Mucosa of rectum (tissue), 2 donors: ENCODE measurements at regions not wholly inside any gene's neighbourhood (a gene's known extent, or its start where the extent isn't known, plus 50 kb on each side); places are given as distances from the start of the nearest gene placed in this dataset.

ENCODE experiments used
- H3K27ac ChIP-seq, 2 donors: one replicate each; pipeline ENCODE4 v1.7.0; 2013; ENCODE audit warnings: inconsistent platforms in 2 of 2, low read depth in 2 of 2, low read length in 2 of 2
- H3K27me3 ChIP-seq, 2 donors: one replicate each; pipeline ENCODE4 v1.7.0; 2013; ENCODE audit warnings: low read length in 2 of 2; ENCODE audit not compliant: control insufficient read depth in 2 of 2, insufficient read depth in 2 of 2
- H3K36me3 ChIP-seq, 2 donors: one replicate each; pipeline ENCODE4 v1.7.0; 2013; ENCODE audit warnings: low read length in 2 of 2; ENCODE audit not compliant: control insufficient read depth in 2 of 2, insufficient read depth in 2 of 2
- H3K4me1 ChIP-seq, 2 donors: one replicate each; pipeline ENCODE4 v1.7.0; 2013; ENCODE audit warnings: low read length in 2 of 2, mild to moderate bottlenecking in 1 of 2; ENCODE audit not compliant: control insufficient read depth in 2 of 2, insufficient read depth in 2 of 2
- H3K4me3 ChIP-seq, 2 donors: one replicate each; pipeline ENCODE4 v1.7.0; 2013; ENCODE audit warnings: low read length in 2 of 2
- H3K9ac ChIP-seq, 2 donors: one replicate each; pipeline ENCODE4 v1.7.0; 2013; ENCODE audit warnings: low read length in 2 of 2, low read depth in 1 of 2, mild to moderate bottlenecking in 1 of 2
- H3K9me3 ChIP-seq, 2 donors: one replicate each; pipeline ENCODE4 v1.7.0; 2013; ENCODE audit warnings: low read length in 2 of 2; ENCODE audit not compliant: control insufficient read depth in 2 of 2
- donor health status: healthy.
- donor health status: Normal muscosa, but diverticular disease.

DNA sequence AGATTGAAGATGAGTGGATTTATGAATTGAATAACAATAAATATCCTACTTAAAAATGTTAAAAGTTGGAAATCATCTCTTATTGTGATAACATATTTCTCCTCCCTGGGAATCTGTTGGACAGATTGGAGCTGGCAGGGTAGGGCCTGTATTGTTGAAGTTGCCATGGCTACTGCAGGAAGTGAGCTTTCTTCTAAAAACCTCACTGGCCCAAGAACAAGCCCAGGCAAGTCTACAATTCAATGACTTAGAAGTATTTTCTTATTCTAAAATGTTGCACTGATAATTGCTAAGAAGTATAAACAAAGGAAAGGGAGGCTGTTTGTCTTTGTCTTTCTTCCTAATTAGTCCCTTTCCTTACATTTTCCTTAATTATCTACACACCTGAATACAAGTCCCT lies 112.1 kb downstream of the DLEU7 start:
- no peaks in the 10 kb centered on the region for H3K4me1 ChIP-seq
- no peaks in the 10 kb centered on the region for H3K36me3 ChIP-seq
- H3K27me3 ChIP-seq: no peaks in the 10 kb centered on the region
- H3K4me3 ChIP-seq: no peak overlapping the region
- H3K9me3 ChIP-seq: no peaks in the 10 kb centered on the region
- no peak overlapping the region for H3K9ac ChIP-seq
- H3K27ac ChIP-seq: no peak overlapping the region

DNA sequence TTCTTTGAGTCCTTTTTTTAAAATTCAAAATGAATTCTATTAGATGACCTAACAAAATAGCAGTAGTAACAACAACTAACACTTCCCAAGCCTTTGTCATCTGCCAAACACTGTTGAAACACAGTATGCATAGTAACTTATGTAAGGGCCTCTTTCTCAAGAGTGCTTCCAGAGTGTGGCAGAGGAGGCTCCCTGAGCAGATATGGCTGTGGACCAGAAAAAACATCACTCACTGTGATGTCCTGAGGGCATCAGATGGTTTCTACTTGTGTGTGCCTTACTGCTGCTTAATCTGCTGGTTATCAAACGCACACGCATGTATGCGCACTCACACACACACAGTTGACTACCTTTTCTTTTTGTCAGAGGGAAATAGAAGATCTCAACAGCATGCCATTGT lies 110.8 kb downstream of the DLEU7 start:
- Histone ChIP-seq H3K4me3 (no peak overlapping the region), H3K9me3 (no peaks in the 10 kb centered on the region), H3K36me3 (no peaks in the 10 kb centered on the region), H3K27ac (no peak overlapping the region), H3K9ac (no peak overlapping the region), H3K27me3 (no peaks in the 10 kb centered on the region), H3K4me1 (no peaks in the 10 kb centered on the region)

DNA sequence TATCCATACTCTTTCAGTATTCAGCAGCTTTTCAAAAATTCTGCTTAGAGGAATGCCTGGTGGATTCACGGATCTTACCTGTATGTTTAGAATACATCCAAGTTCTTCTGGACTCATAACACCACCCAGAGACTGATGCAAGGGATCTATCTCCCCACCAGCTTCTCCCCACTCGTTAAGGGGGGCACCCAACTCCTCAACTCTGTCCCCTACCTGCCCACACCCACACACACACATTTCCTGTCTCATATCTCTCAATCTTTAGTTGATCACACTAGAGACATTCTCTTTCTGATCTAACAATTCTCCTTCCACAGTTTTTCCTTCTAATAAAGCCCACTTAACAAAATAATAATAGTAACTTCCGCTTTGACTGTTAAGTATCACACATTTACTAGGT lies 110.1 kb downstream of the DLEU7 start:
- H3K27me3 ChIP-seq: no peaks in the 10 kb centered on the region
- no peak overlapping the region for H3K4me3 ChIP-seq
- no peak overlapping the region for H3K27ac ChIP-seq
- H3K36me3 ChIP-seq: no peaks in the 10 kb centered on the region
- H3K4me1 ChIP-seq: no peaks in the 10 kb centered on the region
- H3K9ac ChIP-seq: no peak overlapping the region
- no peaks in the 10 kb centered on the region for H3K9me3 ChIP-seq

- H3K36me3 ChIP-seq: no peaks in the 10 kb centered on the region
- H3K27ac ChIP-seq: no peak overlapping the region
- no peak overlapping the region for H3K9ac ChIP-seq
- H3K4me1 ChIP-seq: no peaks in the 10 kb centered on the region
- no peak overlapping the region for H3K4me3 ChIP-seq
- no peaks in the 10 kb centered on the region for H3K27me3 ChIP-seq
- H3K9me3 ChIP-seq: no peaks in the 10 kb centered on the region
These were observed 108.4 kb downstream of the DLEU7 start for GRCh38 chr13:50735071-50735470.

DNA sequence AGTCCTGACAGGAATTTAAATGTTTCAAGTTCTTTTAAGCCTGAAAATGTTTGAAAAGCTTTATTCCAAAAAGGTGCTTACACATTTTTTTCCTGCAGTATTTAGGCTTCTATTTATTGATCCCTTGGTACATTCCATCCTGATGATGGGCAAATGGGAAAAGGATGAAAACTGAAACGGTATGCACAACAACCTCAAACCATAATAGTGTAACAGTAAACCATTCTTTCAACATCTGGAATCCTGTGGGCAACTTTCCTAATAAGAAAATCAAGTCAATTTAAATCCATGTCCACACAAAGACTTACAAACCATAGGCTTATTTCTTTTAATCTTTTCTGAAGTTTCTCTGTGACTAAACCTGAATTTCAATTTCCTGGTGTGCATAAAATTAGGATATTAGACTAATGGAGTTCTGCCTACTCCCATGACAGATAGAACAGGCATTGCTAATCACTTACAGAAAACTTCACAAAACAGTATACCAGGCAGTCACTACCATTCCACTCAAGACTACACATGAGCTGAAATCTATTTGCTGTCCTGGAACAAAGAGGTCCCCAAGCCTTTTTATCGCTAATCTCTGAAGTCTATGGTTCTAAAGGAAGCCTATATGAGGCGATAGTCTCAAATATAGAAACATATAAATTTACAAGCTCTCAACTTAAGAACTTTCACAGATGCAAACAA lies 103.3 kb downstream of the DLEU7 start:
- Histone ChIP-seq H3K9me3 (no peaks in the 10 kb centered on the region), H3K27me3 (no peaks in the 10 kb centered on the region), H3K4me3 (no peak overlapping the region), H3K4me1 (no peaks in the 10 kb centered on the region), H3K36me3 (no peaks in the 10 kb centered on the region), H3K9ac (no peak overlapping the region), H3K27ac (no peak overlapping the region)

- Histone ChIP-seq H3K27me3 (no peaks in the 10 kb centered on the region), H3K36me3 (no peaks in the 10 kb centered on the region), H3K9ac (no peak overlapping the region), H3K9me3 (no peaks in the 10 kb centered on the region), H3K4me1 (no peaks in the 10 kb centered on the region), H3K27ac (no peak overlapping the region), H3K4me3 (no peak overlapping the region)
These were observed 101.1 kb downstream of the DLEU7 start for GRCh38 chr13:50742353-50742752.

GRCh38 chr13:50742968-50743367 lies 100.5 kb downstream of the DLEU7 start:
- Histone ChIP-seq H3K4me3 (no peak overlapping the region), H3K4me1 (no peaks in the 10 kb centered on the region), H3K36me3 (no peaks in the 10 kb centered on the region), H3K27ac (no peak overlapping the region), H3K27me3 (no peaks in the 10 kb centered on the region), H3K9me3 (no peaks in the 10 kb centered on the region), H3K9ac (no peak overlapping the region)

GRCh38 chr13:50744116-50744660 lies 99.3 kb downstream of the DLEU7 start:
- H3K27ac ChIP-seq: no peak overlapping the region
- H3K36me3 ChIP-seq: no peaks in the 10 kb centered on the region
- no peak overlapping the region for H3K4me3 ChIP-seq
- H3K9me3 ChIP-seq: no peaks in the 10 kb centered on the region
- H3K27me3 ChIP-seq: no peaks in the 10 kb centered on the region
- no peaks in the 10 kb centered on the region for H3K4me1 ChIP-seq
- H3K9ac ChIP-seq: no peak overlapping the region

- no peak overlapping the region for H3K27ac ChIP-seq
- H3K27me3 ChIP-seq: no peaks in the 10 kb centered on the region
- H3K4me3 ChIP-seq: no peak overlapping the region
- H3K9ac ChIP-seq: no peak overlapping the region
- no peaks in the 10 kb centered on the region for H3K9me3 ChIP-seq
- no peaks in the 10 kb centered on the region for H3K36me3 ChIP-seq
- no peaks in the 10 kb centered on the region for H3K4me1 ChIP-seq
These were observed 97.9 kb downstream of the DLEU7 start for GRCh38 chr13:50745542-50746115.

DNA sequence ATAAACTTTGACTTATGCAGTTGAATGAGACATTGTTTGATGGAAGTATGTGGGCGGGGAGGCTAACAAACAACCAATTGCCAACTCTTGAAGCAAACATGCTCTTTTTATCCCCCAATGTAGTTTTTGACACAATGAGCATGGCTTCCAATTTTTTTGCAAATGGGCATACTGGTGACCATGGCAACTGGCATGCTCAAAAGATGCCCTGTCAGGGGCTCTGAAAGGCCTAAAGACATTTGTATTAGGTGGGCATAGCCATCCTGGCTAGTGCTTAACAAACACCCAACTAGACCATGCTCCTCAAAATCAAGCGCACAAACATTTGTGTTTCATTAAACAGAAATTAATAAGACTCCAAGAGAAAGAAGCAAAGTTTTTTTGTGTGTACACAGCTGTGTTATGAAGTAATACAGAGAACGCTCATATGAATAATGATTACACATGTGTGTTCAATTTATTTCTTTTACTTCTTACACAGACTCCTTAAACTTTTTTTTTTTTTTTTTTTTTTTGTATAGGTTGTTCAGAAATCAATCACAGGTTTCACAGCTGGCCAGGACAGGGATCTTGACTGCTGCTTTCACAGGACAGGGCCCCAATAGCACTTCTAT lies 95.6 kb downstream of the DLEU7 start:
- Histone ChIP-seq H3K9me3 (no peaks in the 10 kb centered on the region), H3K4me1 (no peaks in the 10 kb centered on the region), H3K36me3 (no peaks in the 10 kb centered on the region), H3K9ac (no peak overlapping the region), H3K27ac (no peak overlapping the region), H3K27me3 (no peaks in the 10 kb centered on the region), H3K4me3 (no peak overlapping the region)
